ENCODE measurements at regions not wholly inside any gene's neighbourhood (a gene's known extent, or its start where the extent isn't known, plus 50 kb on each side); places are given as distances from the start of the nearest gene placed in this dataset.

DNA sequence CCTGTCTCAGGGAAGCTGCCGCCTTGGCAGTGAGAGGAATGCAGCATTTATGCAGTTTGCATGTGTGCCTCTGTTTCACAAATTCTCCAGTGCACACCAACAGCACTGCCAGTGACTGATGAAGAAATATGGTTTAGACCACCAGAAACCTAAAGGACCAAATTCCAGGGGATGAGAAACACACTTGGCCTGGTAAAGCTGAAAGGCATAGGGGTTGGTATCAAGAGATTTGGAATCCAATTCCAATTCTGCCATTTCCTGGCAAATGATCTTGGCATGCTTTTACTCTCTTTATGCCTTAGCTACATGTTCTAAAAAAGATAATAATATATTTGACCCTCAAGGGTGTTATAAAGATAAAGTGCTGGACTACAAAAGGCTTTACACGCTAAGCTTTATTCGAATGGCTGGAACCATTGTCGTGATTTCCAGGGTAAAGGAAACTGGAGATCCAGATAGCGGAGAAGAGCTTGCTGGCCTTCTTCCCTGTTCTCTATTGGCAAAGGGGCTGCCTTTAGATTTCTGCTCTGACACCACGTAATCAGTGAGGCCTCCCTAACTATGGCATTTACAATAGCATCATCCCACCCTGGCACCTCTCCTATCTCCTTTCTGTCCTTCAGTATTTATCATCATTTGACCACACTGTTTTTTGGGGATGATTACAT, 359.8 kb upstream of the ASIC2 start:
- TF ChIP-seq, protein P1, sequence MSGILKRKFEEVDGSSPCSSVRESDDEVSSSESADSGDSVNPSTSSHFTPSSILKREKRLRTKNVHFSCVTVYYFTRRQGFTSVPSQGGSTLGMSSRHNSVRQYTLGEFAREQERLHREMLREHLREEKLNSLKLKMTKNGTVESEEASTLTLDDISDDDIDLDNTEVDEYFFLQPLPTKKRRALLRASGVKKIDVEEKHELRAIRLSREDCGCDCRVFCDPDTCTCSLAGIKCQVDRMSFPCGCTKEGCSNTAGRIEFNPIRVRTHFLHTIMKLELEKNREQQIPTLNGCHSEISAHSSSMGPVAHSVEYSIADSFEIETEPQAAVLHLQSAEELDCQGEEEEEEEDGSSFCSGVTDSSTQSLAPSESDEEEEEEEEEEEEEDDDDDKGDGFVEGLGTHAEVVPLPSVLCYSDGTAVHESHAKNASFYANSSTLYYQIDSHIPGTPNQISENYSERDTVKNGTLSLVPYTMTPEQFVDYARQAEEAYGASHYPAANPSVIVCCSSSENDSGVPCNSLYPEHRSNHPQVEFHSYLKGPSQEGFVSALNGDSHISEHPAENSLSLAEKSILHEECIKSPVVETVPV (CRISPR knock-in tag; IDR thresholded peaks at IDR 0.05) = no peak
- TF ChIP-seq ZNF70 (CRISPR knock-in tag; IDR thresholded peaks at IDR 0.05) (no peak), ZFP30 (CRISPR knock-in tag; IDR thresholded peaks at IDR 0.05) (no peak), ESRRG (CRISPR knock-in tag; IDR thresholded peaks at IDR 0.05) (no peak), RARB (CRISPR knock-in tag; IDR thresholded peaks at IDR 0.05) (no peak), TOX (CRISPR knock-in tag; IDR thresholded peaks at IDR 0.05; ENCODE audit: borderline replicate concordance) (no peak), CSDC2 (CRISPR knock-in tag; IDR thresholded peaks at IDR 0.05) (no peak), PPARA (CRISPR knock-in tag; IDR thresholded peaks at IDR 0.05; ENCODE audit: borderline replicate concordance) (no peak), ARNTL (CRISPR knock-in tag; IDR thresholded peaks at IDR 0.05; ENCODE audit: borderline replicate concordance, low read depth) (no peak), TCF4 (CRISPR knock-in tag; IDR thresholded peaks at IDR 0.05; ENCODE audit: borderline replicate concordance) (no peak), GLIS3 (CRISPR knock-in tag; IDR thresholded peaks at IDR 0.05) (no peak), ZC3H10 (CRISPR knock-in tag; IDR thresholded peaks at IDR 0.05) (no peak), ZNF8 (CRISPR knock-in tag; IDR thresholded peaks at IDR 0.05) (no peak), ZFP3 (CRISPR knock-in tag; IDR thresholded peaks at IDR 0.05) (no peak), SNAI2 (CRISPR knock-in tag; IDR thresholded peaks at IDR 0.05) (no peak), ZNF565 (CRISPR knock-in tag; conservative IDR thresholded peaks at IDR 0.05; ENCODE audit: low read depth) (no peak)
- TF ChIP-seq, protein P2, sequence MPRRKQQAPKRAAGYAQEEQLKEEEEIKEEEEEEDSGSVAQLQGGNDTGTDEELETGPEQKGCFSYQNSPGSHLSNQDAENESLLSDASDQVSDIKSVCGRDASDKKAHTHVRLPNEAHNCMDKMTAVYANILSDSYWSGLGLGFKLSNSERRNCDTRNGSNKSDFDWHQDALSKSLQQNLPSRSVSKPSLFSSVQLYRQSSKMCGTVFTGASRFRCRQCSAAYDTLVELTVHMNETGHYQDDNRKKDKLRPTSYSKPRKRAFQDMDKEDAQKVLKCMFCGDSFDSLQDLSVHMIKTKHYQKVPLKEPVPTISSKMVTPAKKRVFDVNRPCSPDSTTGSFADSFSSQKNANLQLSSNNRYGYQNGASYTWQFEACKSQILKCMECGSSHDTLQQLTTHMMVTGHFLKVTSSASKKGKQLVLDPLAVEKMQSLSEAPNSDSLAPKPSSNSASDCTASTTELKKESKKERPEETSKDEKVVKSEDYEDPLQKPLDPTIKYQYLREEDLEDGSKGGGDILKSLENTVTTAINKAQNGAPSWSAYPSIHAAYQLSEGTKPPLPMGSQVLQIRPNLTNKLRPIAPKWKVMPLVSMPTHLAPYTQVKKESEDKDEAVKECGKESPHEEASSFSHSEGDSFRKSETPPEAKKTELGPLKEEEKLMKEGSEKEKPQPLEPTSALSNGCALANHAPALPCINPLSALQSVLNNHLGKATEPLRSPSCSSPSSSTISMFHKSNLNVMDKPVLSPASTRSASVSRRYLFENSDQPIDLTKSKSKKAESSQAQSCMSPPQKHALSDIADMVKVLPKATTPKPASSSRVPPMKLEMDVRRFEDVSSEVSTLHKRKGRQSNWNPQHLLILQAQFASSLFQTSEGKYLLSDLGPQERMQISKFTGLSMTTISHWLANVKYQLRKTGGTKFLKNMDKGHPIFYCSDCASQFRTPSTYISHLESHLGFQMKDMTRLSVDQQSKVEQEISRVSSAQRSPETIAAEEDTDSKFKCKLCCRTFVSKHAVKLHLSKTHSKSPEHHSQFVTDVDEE (CRISPR knock-in tag; IDR thresholded peaks at IDR 0.05) = no peak
- TF ChIP-seq, protein P3, sequence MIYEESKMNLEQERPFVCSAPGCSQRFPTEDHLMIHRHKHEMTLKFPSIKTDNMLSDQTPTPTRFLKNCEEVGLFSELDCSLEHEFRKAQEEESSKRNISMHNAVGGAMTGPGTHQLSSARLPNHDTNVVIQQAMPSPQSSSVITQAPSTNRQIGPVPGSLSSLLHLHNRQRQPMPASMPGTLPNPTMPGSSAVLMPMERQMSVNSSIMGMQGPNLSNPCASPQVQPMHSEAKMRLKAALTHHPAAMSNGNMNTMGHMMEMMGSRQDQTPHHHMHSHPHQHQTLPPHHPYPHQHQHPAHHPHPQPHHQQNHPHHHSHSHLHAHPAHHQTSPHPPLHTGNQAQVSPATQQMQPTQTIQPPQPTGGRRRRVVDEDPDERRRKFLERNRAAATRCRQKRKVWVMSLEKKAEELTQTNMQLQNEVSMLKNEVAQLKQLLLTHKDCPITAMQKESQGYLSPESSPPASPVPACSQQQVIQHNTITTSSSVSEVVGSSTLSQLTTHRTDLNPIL (CRISPR knock-in tag; IDR thresholded peaks at IDR 0.05; ENCODE audit: low read depth) = no peak
- ATAC-seq = no peak

DNA sequence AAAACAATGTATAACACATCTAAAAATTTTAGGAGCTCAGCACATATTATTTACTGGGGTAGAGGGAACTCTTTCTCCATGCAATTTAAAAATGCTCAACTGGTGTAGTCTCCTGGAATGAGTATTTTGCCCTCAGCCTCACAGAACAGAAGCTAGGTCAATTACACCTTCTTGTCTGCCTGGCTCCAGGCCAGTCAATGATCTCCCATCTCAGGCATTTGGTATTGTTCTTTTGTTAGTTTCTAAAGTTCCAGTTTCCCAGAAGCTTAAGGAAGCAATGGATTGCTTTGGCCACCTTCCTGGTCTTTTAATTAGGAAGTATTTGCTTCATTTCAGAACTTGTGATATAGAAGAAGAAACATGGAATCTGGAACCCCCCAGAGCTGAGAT, 360.3 kb upstream of the ASIC2 start:
- TF ChIP-seq ARNTL (CRISPR knock-in tag; IDR thresholded peaks at IDR 0.05; ENCODE audit: borderline replicate concordance, low read depth) (no peak), ZFP3 (CRISPR knock-in tag; IDR thresholded peaks at IDR 0.05) (no peak), ZNF8 (CRISPR knock-in tag; IDR thresholded peaks at IDR 0.05) (no peak), TCF4 (CRISPR knock-in tag; IDR thresholded peaks at IDR 0.05; ENCODE audit: borderline replicate concordance) (no peak), BACH2 (CRISPR knock-in tag; IDR thresholded peaks at IDR 0.05; ENCODE audit: borderline replicate concordance) (no peak), OSR1 (CRISPR knock-in tag; IDR thresholded peaks at IDR 0.05) (no peak), TOX (CRISPR knock-in tag; IDR thresholded peaks at IDR 0.05; ENCODE audit: borderline replicate concordance) (no peak), GLIS3 (CRISPR knock-in tag; IDR thresholded peaks at IDR 0.05) (no peak), ZC3H10 (CRISPR knock-in tag; IDR thresholded peaks at IDR 0.05) (no peak), ZNF70 (CRISPR knock-in tag; IDR thresholded peaks at IDR 0.05) (no peak), SNAI2 (CRISPR knock-in tag; IDR thresholded peaks at IDR 0.05) (no peak), CSDC2 (CRISPR knock-in tag; IDR thresholded peaks at IDR 0.05) (no peak), RARB (CRISPR knock-in tag; IDR thresholded peaks at IDR 0.05) (no peak), ZFP30 (CRISPR knock-in tag; IDR thresholded peaks at IDR 0.05) (no peak), PPARA (CRISPR knock-in tag; IDR thresholded peaks at IDR 0.05; ENCODE audit: borderline replicate concordance) (no peak), ESRRG (CRISPR knock-in tag; IDR thresholded peaks at IDR 0.05) (no peak)
- TF ChIP-seq, protein P1 (CRISPR knock-in tag; IDR thresholded peaks at IDR 0.05) = no peak
- TF ChIP-seq, protein P3 (CRISPR knock-in tag; IDR thresholded peaks at IDR 0.05; ENCODE audit: low read depth) = no peak
- TF ChIP-seq, protein P2 (CRISPR knock-in tag; IDR thresholded peaks at IDR 0.05) = no peak
- TF ChIP-seq, protein P4, sequence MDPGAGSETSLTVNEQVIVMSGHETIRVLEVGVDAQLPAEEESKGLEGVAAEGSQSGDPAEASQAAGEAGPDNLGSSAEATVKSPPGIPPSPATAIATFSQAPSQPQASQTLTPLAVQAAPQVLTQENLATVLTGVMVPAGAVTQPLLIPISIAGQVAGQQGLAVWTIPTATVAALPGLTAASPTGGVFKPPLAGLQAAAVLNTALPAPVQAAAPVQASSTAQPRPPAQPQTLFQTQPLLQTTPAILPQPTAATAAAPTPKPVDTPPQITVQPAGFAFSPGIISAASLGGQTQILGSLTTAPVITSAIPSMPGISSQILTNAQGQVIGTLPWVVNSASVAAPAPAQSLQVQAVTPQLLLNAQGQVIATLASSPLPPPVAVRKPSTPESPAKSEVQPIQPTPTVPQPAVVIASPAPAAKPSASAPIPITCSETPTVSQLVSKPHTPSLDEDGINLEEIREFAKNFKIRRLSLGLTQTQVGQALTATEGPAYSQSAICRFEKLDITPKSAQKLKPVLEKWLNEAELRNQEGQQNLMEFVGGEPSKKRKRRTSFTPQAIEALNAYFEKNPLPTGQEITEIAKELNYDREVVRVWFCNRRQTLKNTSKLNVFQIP (CRISPR knock-in tag; IDR thresholded peaks at IDR 0.05; ENCODE audit: borderline replicate concordance, low read depth) = no peak
- ATAC-seq = no peak
